Cardiac muscle cell (in vitro differentiated cells and primary cell): ENCODE measurements at regions not wholly inside any gene's neighbourhood (a gene's known extent, or its start where the extent isn't known, plus 50 kb on each side); places are given as distances from the start of the nearest gene placed in this dataset.
A peak's percentile ranks its signal among the peaks of the same experiment; 100 is the strongest.

Experiments
- DNase-seq, 2 donors: peaks; one replicate each; pipeline versions ENCODE4 v3.0.0 to v3.0.0-alpha.2; 2010 to 2017; ENCODE audit warnings: low read depth in 1 of 2, low spot score in 1 of 2
- H3K27ac ChIP-seq: fragments of 200-600 bp; sonication (generic); 2 replicates; pipeline ENCODE4 v1.5.1; 2016
- H3K27me3 ChIP-seq: fragments of 200-600 bp; sonication (generic); 2 replicates; pipeline ENCODE4 v1.6.0; 2016; ENCODE audit warnings: control low read depth
- H3K36me3 ChIP-seq: fragments of 200-600 bp; sonication (generic); 2 replicates; pipeline ENCODE4 v1.5.1; 2016; ENCODE audit warnings: control low read depth
- H3K4me1 ChIP-seq: fragments of 200-600 bp; sonication (generic); 2 replicates; pipeline ENCODE4 v1.8.1; 2017; ENCODE audit warnings: low read depth, mild to moderate bottlenecking, mixed run types
- H3K4me3 ChIP-seq: fragments of 200-600 bp; sonication (generic); 2 replicates; pipeline ENCODE4 v1.5.1; 2016; ENCODE audit warnings: mild to moderate bottlenecking
- H3K9me3 ChIP-seq: fragments of 200-600 bp; sonication (generic); 2 replicates; pipeline ENCODE4 v1.5.1; 2017; ENCODE audit warnings: low read depth, mild to moderate bottlenecking, control low read depth
- CTCF ChIP-seq: IDR thresholded peaks from 2 replicates; pipeline ENCODE4 v1.5.1; 2012; ENCODE audit warnings: low read depth, mild to moderate bottlenecking, low read length

DNA sequence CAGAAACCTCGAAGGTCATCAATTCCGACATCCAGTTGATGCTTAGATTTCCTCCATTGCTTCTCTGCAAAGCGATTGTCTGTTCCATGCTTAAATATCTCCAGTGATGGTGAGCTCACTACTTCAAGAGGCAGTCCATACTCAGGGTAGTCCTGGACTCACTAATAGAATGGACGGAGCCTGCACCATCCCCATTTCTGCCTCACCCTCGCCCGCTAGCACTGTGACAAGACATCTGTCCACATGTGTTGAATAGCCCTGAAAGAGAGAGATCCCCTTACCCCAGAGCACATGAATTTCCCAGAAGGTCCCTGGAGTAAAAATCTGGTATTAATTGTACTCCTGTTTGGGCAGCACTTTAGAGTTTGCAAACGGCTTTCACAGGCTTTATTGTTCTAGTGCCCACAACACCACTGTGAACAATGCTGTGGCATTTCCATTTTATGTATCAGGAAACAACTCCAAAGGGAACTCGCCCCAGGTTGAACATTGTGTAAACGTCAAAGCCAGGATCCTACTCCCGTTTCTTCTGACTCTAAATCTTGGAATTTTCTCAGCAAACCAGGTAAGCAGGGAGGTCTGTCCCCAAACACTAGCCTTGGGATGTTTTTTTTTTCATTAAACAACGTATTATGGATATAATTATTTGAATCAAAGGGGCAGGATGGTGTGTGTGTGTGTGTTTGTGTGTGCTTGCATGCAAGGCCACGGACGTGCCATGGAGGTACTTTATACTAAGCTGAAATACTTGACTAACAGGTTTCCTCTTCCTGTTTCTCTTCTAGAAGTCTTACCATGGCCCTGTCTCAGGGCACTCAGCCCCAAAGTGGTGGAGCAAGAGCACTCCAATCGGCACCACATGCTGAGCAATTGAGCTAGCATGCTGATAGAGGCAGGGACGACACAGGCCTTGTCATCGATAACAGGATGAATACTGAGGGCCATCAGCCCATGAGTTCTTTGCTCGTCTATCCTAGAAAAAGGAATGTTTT, 198.3 kb downstream of the OPA1 start:
- peaks cover 11% of the 10 kb centered on the region for H3K4me1 ChIP-seq
- no peaks in the 10 kb centered on the region for H3K9me3 ChIP-seq
- no peaks in the 10 kb centered on the region for H3K36me3 ChIP-seq
- H3K27ac ChIP-seq: no peak overlapping the region
- peak in 1 of 2 donors; percentile 22 for DNase-seq
- no peak overlapping the region for H3K4me3 ChIP-seq
- no peak for TF ChIP-seq CTCF
- peaks cover 3% of the 10 kb centered on the region for H3K27me3 ChIP-seq

DNA sequence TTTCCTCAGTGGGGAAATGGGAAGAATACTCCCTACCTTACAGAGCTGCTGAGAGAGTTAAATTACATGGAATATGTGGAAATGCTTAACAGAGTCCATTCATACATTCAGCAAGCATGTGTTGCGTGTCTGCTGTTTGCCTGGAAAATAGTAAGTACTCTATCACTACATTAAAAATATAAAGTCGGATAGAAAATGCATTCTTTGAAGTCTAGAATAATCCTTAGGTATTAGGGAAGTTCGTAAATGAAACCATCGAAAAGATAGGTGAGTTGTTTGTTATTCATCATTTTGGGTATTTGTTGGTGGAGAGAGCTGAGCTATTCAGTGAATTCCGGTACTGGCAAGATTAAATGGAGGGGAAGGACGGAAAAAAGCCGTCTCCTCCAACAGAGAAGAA, 200.1 kb downstream of the OPA1 start:
- DNase-seq: no peak
- Histone ChIP-seq H3K27me3 (no peaks in the 10 kb centered on the region), H3K4me3 (no peak overlapping the region), H3K36me3 (no peaks in the 10 kb centered on the region), H3K9me3 (no peaks in the 10 kb centered on the region), H3K27ac (no peak overlapping the region), H3K4me1 (peaks cover 11% of the 10 kb centered on the region)
- no peak for TF ChIP-seq CTCF

GRCh38 chr3:193794002-193794881, 201.2 kb downstream of the OPA1 start:
- no peaks in the 10 kb centered on the region for H3K9me3 ChIP-seq
- no peaks in the 10 kb centered on the region for H3K36me3 ChIP-seq
- no peaks in the 10 kb centered on the region for H3K27me3 ChIP-seq
- peaks cover 2% of the 10 kb centered on the region for H3K4me1 ChIP-seq
- H3K4me3 ChIP-seq: no peak overlapping the region
- H3K27ac ChIP-seq: no peak overlapping the region
- peak in 1 of 2 donors; percentile 78 for DNase-seq
- TF ChIP-seq CTCF: peak; percentile 25

- Histone ChIP-seq H3K36me3 (no peaks in the 10 kb centered on the region), H3K27me3 (no peaks in the 10 kb centered on the region), H3K9me3 (no peaks in the 10 kb centered on the region), H3K4me1 (peaks cover 2% of the 10 kb centered on the region), H3K27ac (no peak overlapping the region), H3K4me3 (no peak overlapping the region)
- no peak for DNase-seq
- TF ChIP-seq CTCF: no peak
These were observed 202.2 kb downstream of the OPA1 start for GRCh38 chr3:193795062-193795690.

DNA sequence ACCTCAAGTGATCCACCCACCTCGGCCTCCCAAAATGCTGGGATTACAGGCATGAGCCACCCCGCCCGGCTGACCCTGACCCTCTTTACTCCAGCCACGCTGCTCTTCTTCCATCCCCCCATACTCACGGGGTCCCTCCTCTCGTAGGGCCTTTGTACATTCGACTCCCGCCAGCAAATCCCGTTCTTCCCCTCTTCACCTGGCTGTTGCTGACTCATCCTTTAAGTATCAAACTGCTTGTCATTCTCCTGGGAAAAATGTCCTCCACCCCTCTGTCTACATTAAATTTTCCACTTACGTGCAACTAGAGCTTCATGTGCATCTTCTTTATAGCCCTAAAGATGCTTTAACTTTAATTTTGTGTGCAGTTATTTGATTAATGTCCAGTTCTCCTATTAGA, 203.1 kb downstream of the OPA1 start:
- TF ChIP-seq CTCF: no peak
- DNase-seq: no peak
- no peaks in the 10 kb centered on the region for H3K9me3 ChIP-seq
- peaks cover 2% of the 10 kb centered on the region for H3K4me1 ChIP-seq
- no peak overlapping the region for H3K27ac ChIP-seq
- no peaks in the 10 kb centered on the region for H3K36me3 ChIP-seq
- no peaks in the 10 kb centered on the region for H3K27me3 ChIP-seq
- H3K4me3 ChIP-seq: no peak overlapping the region
